ENCODE measurements at regions not wholly inside any gene's neighbourhood (a gene's known extent, or its start where the extent isn't known, plus 50 kb on each side); places are given as distances from the start of the nearest gene placed in this dataset.

- Histone ChIP-seq H3K27me3 (no peaks in the 10 kb centered on the region), H3K4me3 (no peak overlapping the region), H3K4me1 (no peaks in the 10 kb centered on the region), H3K9me3 (no peaks in the 10 kb centered on the region), H3K27ac (no peak overlapping the region), H3K36me3 (no peaks in the 10 kb centered on the region)
- intact Hi-C loops (cut with DNase I; ENCODE audit: low total_unique reads) (no loop called here), in situ Hi-C loops (cut with MboI; ENCODE audit: low pct_ligation_motif_present in 1 of 4, low pct_unique_long_range_greater_than_20kb in 1 of 4, low sequenced_read_pairs in 3 of 4) (no loop called here)
- WGBS, 2 donors (ENCODE audit: low coverage in 1 of 2): 78 to 80% methylated on average over 1 to 5 of the region's 5 CpGs
- TF ChIP-seq CTCF (IDR thresholded peaks at IDR 0.05) (no peak), EP300 (IDR thresholded peaks at IDR 0.05; ENCODE audit: low read depth) (no peak), POLR2AphosphoS5 (IDR thresholded peaks at IDR 0.05) (no peak)
- DNase-seq: no peak
Observed at GRCh38 chr2:139924070-139924469, 1143.9 kb upstream of the NXPH2 start.

GRCh38 chr2:139918982-139919381 lies 1138.8 kb upstream of the NXPH2 start:
- no peaks in the 10 kb centered on the region for H3K9me3 ChIP-seq
- in situ Hi-C loops (cut with MboI; ENCODE audit: low pct_ligation_motif_present in 1 of 4, low pct_unique_long_range_greater_than_20kb in 1 of 4, low sequenced_read_pairs in 3 of 4) (no loop called here), intact Hi-C loops (cut with DNase I; ENCODE audit: low total_unique reads) (no loop called here)
- H3K4me3 ChIP-seq: no peak overlapping the region
- DNase-seq: no peak
- H3K27me3 ChIP-seq: no peaks in the 10 kb centered on the region
- WGBS, 2 donors (ENCODE audit: low coverage in 1 of 2): 83 to 84% methylated on average over 3 of the region's 3 CpGs
- no peak overlapping the region for H3K27ac ChIP-seq
- TF ChIP-seq CTCF (IDR thresholded peaks at IDR 0.05): no peak
- TF ChIP-seq POLR2AphosphoS5 (IDR thresholded peaks at IDR 0.05): no peak
- TF ChIP-seq EP300 (IDR thresholded peaks at IDR 0.05; ENCODE audit: low read depth): no peak
- TF ChIP-seq POLR2A (IDR thresholded peaks at IDR 0.05): no peak
- H3K4me1 ChIP-seq: no peaks in the 10 kb centered on the region
- H3K36me3 ChIP-seq: no peaks in the 10 kb centered on the region

GRCh38 chr2:139917690-139918384 lies 1137.6 kb upstream of the NXPH2 start:
- intact Hi-C loops (cut with DNase I; ENCODE audit: low total_unique reads) (no loop called here), in situ Hi-C loops (cut with MboI; ENCODE audit: low pct_ligation_motif_present in 1 of 4, low pct_unique_long_range_greater_than_20kb in 1 of 4, low sequenced_read_pairs in 3 of 4) (no loop called here)
- H3K4me1 ChIP-seq: no peaks in the 10 kb centered on the region
- no peak overlapping the region for H3K27ac ChIP-seq
- no peaks in the 10 kb centered on the region for H3K27me3 ChIP-seq
- TF ChIP-seq EP300 (IDR thresholded peaks at IDR 0.05; ENCODE audit: low read depth) (no peak), POLR2A (IDR thresholded peaks at IDR 0.05) (no peak), POLR2AphosphoS5 (IDR thresholded peaks at IDR 0.05) (no peak), CTCF (IDR thresholded peaks at IDR 0.05) (no peak)
- no peaks in the 10 kb centered on the region for H3K9me3 ChIP-seq
- WGBS, 2 donors (ENCODE audit: low coverage in 1 of 2): 49 to 67% methylated on average over 2 to 3 of the region's 3 CpGs
- DNase-seq: no peak
- H3K4me3 ChIP-seq: no peak overlapping the region
- H3K36me3 ChIP-seq: no peaks in the 10 kb centered on the region

GRCh38 chr2:139916822-139917221 lies 1136.6 kb upstream of the NXPH2 start:
- Histone ChIP-seq H3K4me1 (no peaks in the 10 kb centered on the region), H3K27ac (no peak overlapping the region), H3K4me3 (no peak overlapping the region), H3K9me3 (no peaks in the 10 kb centered on the region), H3K36me3 (no peaks in the 10 kb centered on the region), H3K27me3 (no peaks in the 10 kb centered on the region)
- TF ChIP-seq POLR2A (IDR thresholded peaks at IDR 0.05): no peak
- no peak for TF ChIP-seq CTCF (IDR thresholded peaks at IDR 0.05)
- TF ChIP-seq EP300 (IDR thresholded peaks at IDR 0.05; ENCODE audit: low read depth): no peak
- TF ChIP-seq POLR2AphosphoS5 (IDR thresholded peaks at IDR 0.05): no peak
- no peak for DNase-seq
- in situ Hi-C loops (cut with MboI; ENCODE audit: low pct_ligation_motif_present in 1 of 4, low pct_unique_long_range_greater_than_20kb in 1 of 4, low sequenced_read_pairs in 3 of 4) (no loop called here), intact Hi-C loops (cut with DNase I; ENCODE audit: low total_unique reads) (no loop called here)
- 80% methylated on average over 2 to 7 of the region's 7 CpGs for WGBS, 2 donors (ENCODE audit: low coverage in 1 of 2)
